ENCODE measurements at regions not wholly inside any gene's neighbourhood (a gene's known extent, or its start where the extent isn't known, plus 50 kb on each side); places are given as distances from the start of the nearest gene placed in this dataset.

- TF ChIP-seq POLR2A (IDR thresholded peaks at IDR 0.05; ENCODE audit: low read length) (no peak), CTCF (IDR thresholded peaks at IDR 0.05) (no peak), PBX3 (IDR thresholded peaks at IDR 0.05) (no peak), NFE2L2 (conservative IDR thresholded peaks at IDR 0.05; ENCODE audit: low read length) (no peak), MAZ (IDR thresholded peaks at IDR 0.05; ENCODE audit: borderline replicate concordance, low read depth, low read length) (no peak), HMGXB4 (CRISPR knock-in tag; IDR thresholded peaks at IDR 0.05; ENCODE audit: borderline replicate concordance) (no peak), FOSL2 (IDR thresholded peaks at IDR 0.05) (no peak), FOSL2 (CRISPR knock-in tag; IDR thresholded peaks at IDR 0.05) (no peak)
Measured at GRCh38 chr1:224850446-224850845, 79.0 kb upstream of the DNAH14 start.
